HG03025 (cell line): ENCODE measurements at regions not wholly inside any gene's neighbourhood (a gene's known extent, or its start where the extent isn't known, plus 50 kb on each side); places are given as distances from the start of the nearest gene placed in this dataset.
"Not testable (repeated sequence)": the region's sequence is repeated elsewhere in the genome, so short reads cannot be mapped to it uniquely, and the experiment has no call there.

Experiments used
- ATAC-seq: cut with Tn5 transposase; IDR thresholded peaks from one replicate; pipeline ENCODE4 v1.9.1; 2021; ENCODE audit warnings: mild to moderate bottlenecking, moderate library complexity; ENCODE audit not compliant: unreplicated experiment, low FRiP score

DNA sequence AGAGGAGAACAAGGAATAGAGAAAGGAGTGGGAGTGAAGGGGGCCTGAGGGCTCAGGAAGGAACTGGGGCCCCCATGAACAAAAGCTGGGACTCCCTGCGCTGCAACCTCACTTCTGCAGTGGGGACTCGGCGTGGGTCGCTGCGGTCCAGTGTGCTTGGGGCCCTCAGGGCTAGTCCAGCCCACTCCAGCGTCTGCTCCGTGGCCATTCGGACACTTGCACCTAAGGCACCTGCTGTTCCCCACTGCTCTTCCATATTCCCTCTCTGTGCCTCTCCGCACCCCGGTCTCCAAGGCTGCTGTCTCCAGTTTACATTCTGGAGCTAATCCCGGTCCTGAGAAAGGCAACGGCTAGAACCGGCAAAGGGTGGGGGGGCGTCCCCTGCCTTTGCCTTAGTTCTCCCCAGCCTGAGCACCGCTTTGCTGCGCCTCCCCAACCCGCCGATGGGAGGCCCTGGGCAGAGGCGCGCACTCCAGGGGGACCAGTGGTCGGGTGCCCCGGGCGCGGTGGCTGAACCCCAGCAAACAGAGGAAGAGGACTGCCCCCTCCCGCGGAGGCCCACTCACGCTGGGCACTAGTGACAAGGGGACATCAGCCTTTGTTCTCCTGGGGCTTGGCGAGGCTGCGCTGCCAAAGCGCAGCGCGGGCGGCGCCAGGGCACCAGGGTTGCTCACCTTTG lies 327.7 kb upstream of the F9 start:
- no peak for ATAC-seq

DNA sequence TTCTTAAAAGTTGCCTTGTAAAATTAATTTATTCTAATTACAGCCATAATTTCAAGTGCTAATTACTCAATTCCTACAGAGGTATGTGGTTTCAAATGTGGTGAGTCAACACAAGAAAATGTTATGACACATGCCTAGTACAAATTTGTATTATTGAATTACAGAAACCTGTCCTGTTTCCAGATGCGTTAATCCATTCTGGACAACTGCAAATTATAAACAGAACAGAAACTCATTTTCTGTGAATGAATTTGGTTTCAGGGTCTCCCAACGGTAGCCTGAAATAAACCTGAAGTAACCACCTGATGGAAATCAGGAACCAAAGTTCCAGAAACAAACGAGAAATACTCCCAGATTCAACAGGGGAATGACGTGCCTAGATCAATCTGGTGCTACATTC lies 328.6 kb upstream of the F9 start:
- no peak for ATAC-seq

DNA sequence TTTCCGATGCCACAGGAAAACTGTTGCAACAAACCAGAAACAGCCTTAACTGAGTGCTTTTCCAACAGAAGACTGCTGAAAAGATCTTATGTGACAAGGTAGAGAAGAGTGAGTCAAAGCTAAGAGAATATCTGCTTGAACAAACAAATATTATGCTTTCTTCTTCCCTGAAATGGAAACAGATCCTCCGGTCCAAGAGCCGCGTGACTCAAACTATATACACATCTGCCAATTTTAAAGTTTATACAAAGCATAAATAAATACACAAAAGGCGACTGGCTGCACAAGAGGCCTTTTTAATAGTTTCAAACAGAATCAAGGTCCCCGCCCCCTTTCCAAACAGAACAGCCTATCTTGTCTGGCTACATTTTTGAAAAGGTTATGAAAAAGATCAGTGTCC lies 329.7 kb upstream of the F9 start:
- ATAC-seq = no peak

DNA sequence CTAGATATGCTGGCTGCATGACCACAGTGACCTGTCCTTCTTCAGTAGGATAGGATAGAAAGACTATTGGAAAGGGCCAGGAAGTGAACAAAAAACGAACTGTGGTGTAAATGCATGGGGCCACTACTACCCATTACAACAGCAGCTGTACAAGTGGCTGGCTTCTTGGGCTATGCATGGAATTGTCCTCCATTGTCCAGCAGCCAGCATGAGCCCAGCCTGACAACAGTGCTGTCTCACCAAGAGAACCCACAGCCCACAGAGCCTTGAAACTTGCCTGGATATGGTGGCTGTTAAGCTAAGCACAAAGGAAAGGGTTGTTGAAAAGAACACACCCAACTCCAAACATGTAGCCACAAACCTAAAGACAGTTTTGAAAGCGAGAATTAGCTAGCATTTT lies 330.2 kb upstream of the F9 start:
- ATAC-seq = no peak

DNA sequence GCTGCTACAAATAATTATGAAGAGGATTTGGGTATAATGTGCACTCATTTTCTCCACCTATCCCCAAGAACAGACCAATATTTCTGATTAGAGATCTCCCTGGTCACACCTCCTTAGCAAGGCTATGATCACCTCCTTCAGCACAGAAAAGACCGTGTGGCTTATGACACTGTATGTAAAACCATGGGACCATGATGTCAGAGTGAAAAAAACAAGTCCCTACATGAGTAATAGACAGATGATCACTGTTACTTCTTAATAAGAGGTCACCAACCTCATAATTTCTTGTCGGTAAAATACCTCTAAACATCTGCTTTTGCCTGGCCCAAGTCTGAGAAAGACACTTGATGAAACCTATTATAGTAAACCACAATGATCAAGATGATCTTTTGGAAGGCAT lies 330.6 kb upstream of the F9 start:
- ATAC-seq = no peak

DNA sequence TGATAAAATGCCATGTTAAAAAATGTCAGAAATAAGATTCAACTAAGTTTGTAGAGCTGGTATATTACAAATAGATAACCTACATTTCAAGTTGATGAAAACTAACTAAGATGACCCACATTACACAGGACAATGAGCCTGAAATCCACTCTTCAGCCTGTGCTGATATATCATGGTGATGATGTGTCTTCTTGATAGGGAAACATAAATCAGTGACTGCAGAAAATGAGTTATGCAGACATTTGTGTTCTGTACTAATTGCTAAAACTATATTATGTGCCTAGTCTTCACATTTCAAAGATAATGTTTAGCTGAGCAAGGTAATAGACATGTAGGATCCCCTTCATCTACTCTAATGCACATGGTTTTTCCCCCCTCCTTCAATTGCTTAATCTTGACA lies 331.6 kb upstream of the F9 start:
- no peak for ATAC-seq

DNA sequence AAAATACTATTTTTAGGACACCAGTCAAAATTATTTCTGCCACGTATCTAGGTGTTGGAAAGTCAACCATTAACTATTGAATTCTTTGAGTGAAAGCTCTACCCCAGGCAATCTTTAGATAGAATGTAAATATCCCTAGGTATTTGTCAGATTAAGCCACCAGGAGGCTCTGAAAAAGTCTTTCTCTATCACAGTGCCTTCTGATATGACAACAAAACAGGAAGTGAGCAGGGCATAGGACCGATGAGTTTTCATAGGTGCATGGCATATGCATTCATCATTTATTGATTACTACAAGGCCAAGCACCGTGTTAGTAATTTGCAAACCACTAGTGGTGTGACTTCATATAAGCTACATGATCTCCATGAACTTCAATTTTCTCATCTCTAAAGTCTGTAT lies 333.6 kb upstream of the F9 start:
- ATAC-seq = no peak

DNA sequence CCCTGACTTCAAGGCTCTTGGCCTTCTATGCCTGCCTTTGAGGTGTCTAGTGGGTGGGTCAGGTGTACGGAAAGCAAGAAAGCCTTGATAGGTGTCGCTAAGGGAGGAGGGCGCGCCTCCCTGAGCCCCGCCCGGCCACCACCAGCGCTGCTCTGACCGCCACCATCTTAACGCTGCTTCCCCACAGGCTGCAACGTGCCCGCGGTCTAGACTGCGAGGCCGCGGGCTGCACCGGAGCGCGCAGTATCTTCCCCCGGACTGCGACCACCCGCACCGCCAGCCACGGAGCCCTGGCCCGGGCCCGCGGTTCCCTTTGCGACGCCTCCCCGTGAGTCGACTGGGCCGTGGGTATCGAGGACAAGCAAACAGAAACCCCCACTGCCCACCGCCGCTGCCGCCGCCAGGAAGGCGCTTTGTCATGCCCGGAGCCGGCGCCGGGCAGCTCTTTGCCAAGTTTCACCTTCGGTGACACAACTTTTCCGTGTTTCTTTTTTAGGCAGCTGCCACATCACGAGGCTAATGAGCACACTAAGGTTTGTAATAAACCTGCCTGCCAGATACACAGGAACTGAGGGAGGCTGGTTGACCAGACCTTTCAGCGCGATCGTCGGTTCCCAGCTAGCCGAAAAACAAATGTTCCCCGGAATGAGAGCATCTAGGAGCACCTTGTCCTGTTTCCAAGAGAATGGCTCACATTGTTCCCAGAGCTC lies 335.8 kb upstream of the F9 start:
- ATAC-seq = no peak

DNA sequence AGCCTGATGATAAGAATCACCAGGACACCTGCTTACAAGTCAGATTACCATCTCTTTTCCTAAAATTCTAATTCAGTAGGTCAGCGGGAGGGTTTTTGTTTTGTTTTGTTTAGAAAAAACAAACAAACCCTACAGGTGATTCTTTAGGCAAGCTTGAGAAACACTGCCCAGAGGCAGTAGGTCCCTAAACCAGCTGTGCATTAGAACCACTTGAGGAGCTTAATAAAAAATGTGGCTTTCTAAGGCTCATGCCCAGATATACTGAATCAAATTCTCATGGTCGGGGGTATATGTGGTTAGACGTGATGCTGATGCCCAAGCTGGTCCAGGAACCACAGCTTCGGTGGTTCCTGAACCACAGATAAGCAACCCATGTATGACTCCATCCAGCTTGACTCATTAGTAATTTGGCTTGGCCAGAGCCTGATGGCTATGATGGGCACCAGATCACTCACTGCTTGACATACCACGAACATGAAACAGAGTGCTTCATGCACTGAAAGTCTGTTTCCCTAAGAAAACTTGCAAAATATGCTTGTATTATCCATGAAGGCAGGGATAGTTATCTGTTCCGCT lies 338.1 kb upstream of the F9 start:
- ATAC-seq = no peak

DNA sequence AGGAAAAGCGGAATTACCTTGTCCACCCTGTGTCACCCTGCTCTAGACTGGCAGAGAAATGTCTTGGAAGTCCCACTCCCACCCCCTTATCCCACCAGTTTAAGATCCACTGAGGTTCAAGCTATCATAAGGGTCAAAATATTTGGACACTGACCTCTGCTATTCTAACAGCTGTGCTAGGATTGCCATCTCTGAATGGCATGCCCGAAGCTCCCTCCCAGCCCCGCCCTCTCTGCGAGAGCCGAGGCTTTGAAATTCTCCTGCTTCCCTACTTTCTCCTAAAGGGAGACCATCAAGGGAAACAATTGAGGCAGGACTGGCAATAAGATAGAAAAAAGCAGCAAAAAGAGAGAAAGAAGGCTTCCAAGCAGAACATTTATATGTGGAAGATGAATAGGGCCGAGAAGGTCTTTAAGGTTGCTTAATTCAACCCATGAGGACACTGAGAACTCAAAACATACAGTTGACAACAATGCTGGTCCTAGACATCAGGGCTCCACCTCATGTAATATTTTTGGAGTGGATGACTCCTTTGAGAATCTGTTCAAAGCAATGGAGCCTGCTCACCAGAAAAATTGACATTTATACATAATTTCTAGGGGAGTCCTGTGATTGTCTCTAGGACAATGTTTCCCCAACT lies 338.7 kb upstream of the F9 start:
- no peak for ATAC-seq

DNA sequence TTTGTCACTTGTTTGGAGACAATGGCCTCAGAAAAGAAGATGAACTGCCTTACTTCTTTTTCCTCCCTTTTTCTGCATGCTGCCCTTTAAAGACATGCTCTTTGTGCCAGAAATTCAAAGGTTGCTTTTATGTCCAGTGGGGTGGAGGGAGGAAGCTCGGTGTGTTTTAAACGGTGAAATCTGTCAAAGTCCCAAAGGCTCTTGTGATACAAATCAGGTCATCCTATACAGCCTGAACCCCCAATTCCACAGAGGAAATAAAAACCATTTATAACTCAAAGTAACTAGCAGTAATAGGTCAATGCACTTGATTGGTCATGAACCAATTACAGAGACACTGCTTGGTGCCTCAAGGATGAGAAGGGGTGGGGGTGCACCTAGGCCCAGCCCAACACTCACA lies 339.3 kb upstream of the F9 start:
- ATAC-seq = no peak

DNA sequence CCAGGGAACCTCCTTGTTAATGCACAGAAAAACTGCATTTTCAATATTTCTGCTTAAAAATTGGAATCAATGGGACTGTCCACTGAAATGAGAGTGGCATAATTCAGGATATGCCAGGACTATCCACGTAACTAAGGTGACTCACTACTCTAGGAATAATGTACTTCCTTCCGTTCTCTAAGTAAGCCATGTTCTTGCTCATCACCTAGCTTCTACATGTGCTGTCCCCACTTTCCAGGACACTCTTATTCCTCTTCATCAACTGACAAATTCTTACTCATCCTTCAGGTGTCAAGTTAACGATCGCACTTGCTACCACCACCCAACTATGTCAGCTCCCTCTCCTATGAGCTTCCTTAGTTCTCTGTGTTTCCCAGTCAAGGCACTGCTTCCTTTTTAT lies 342.8 kb upstream of the F9 start:
- ATAC-seq = no peak

DNA sequence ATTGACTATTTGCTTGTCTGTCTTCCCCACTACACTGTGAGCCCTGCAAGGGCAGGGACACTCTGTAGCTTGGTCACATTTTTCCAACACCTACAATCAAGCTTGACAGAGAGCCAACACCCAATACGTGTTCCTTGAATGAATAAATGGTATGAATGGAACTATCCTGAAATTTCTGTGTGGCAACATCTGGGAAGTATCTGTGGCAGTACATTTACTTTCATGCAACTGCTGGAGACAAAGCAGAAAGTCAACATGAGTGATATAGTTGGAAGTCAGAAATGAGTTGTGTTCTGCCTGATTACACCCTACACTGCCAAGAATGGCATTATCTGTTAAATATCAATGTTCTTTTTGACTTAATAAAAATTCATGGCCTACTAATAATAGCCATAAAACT lies 343.5 kb upstream of the F9 start:
- ATAC-seq = no peak

DNA sequence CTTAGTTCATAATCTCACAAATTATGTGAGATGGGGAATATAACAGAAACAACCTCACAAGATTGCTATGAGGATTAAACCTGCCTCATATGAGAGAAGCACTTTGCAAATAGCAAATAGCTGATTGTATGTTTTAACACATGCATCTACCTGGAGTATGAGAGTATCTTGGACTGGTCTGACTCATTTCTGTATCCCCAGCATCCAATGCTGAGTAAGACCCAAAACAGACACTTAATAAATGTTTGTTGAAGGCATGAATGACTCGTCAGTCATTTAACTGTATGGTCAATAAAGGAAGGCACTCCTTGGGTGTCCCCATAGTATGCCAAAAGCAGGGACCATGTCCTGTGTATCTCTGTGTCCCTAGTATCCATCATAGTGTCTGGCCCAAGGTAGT lies 350.9 kb upstream of the F9 start:
- ATAC-seq = no peak

DNA sequence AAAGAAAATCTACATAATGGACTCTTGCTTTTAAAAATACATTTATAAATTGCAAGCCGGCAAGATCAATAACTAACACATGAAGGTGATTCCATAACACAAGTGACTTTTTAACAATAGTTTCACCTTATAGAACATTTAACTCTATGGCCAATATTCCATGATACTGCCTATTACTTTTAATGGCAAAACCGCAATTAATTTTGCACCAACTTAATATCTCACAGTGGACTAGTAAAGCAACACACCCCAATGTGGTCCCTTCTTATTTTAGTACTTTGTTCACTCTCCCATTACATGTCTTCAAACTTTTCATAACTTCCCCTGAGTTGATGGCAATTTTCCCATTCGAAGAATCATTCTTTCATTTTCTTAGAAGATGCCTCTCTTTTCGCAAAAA lies 351.6 kb upstream of the F9 start:
- ATAC-seq = no peak

DNA sequence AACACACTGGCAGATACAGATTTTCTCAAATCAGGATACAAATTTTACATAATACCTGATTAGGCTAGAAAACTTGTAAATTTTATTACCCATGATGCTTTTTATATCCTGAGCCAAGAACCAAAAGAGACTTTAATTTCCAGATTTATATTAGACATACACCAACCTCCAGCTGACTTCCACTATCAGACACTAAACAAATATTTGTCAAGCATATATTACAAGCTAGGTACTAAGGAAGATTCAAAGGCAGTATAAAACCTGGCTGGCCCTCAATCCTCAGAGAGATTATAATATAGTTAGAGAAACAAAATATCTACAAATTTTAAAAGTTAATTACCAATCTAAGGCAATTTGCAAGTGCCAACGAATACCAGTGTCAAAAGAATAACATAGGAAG lies 357.8 kb upstream of the F9 start:
- no peak for ATAC-seq

DNA sequence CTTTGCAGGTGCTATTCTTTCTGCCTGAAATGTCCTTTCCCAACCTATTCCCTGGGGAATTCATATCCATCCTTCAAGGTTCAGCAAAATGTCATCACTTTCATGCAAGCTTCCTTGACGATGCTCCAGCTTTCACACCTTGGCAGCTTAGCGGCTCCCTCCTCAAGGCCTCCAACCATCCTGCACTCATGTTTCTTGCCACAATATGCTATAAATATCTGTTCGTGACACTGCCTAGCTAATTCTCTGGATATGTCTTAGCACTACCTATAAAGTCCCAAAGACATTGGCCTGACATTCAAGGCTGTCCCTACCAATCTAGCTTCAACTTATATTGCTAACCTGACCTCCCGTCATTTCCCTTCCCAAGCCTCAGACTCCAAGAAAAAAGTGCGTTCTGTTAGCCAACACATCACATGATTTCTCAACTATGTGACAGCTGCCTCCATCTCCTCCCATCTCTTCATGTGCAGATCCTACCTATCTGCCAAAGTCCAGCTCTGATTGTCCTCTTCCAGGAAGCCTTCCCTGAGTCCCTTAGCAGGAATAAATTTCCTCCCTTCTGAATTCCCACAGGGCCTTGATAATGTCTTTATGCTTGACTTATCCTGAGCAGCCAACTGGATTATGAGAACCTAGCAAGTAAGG lies 359.9 kb upstream of the F9 start:
- no peak for ATAC-seq

DNA sequence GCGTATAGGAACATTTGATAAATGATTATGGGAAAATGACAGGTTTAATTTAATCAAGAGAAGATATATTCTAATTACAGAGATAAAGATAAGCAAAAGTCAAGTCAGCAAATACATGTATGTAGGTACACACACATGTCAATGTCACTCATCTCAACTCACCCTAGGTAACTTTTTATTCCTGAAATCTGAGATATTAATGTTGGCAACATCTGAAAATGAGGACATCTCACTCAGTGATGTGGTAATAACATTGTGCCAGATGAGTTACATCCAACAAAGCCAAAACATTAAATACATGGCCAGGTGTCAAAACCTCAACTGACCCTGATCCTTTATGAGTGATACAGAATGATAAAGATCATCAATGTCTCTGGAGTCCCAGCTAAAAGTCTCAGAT lies 363.3 kb upstream of the F9 start:
- ATAC-seq = no peak

DNA sequence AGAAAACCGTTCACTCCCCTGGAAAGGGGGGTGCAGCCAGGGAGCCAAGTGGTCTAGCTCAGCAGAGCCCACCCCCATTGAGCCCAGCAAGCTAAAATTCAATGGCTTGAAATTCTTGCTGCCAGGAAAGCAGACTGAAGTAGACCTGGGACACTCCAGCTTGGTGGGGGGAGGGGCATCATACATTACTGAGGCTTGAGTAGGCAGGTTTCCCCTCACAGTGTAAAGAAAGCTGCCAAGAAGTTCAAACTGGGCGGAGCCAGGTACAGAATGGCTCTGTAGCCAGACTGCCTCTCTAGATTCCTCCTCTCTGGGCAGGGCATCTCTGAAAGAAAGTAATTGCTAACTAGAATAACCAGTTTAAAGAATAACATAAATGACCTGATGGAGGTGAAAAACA lies 372.3 kb upstream of the F9 start:
- ATAC-seq = no peak

DNA sequence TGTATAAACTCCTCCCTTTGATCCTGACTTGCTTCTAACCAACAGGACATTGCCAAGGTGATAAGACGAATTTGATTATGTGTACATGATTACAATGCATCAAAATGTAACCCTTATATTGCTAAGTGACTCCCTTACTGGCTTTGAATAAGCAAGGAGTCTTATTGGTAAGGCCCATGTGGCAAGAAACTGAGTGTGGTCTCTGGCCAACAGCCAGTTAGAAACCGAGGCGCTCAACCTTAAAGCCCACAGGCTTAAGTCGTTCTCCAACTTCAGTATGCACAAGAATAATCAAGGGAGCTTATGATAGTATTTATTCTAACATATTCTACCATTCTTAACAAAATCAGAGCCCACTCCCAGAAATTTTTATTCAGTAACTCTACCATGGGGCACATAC lies 374.2 kb upstream of the F9 start:
- ATAC-seq = no peak

DNA sequence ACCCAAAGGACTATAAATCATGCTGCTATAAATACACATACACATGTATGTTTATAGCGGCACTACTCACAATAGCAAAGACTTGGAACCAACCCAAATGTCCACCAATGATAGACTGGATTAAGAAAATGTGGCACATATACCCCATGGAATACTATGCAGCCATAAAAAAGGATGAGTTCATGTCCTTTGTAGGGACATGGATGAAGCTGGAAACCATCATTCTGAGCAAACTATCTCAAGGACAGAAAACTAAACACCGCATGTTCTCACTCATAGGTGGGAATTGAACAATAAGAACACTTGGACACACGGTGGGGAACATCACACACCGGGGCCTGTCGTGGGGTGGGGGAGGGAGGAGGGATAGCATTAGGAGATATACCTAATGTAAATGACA lies 383.9 kb upstream of the F9 start:
- ATAC-seq = not testable (repeated sequence)
